OCI-LY1 (cell line): ENCODE measurements at regions not wholly inside any gene's neighbourhood (a gene's known extent, or its start where the extent isn't known, plus 50 kb on each side); places are given as distances from the start of the nearest gene placed in this dataset.

Source experiments
- H2AFZ ChIP-seq: fragments of 200-600 bp; sonication (generic), shearing (Covaris generic); 2 replicates; pipeline ENCODE4 v1.6.0; 2014; ENCODE audit warnings: antibody characterized with exemption, mild to moderate bottlenecking, low read length
- H3F3A ChIP-seq: fragments of 200-600 bp; sonication (generic), shearing (Covaris generic); 2 replicates; pipeline ENCODE4 v1.6.0; 2014; ENCODE audit warnings: mild to moderate bottlenecking, antibody characterized with exemption, low read length, moderate library complexity; ENCODE audit not compliant: insufficient read depth
- H3K27ac ChIP-seq: fragments of 200-600 bp; sonication (generic); 2 replicates; pipeline ENCODE4 v1.5.1; 2014; ENCODE audit warnings: low read length, mixed run types, mild to moderate bottlenecking, low read depth; ENCODE audit not compliant: poor library complexity, severe bottlenecking
- H3K27me3 ChIP-seq: fragments of 200-600 bp; sonication (generic); 2 replicates; pipeline ENCODE4 v1.6.0; 2014; ENCODE audit warnings: antibody characterized with exemption, mild to moderate bottlenecking, low read length, moderate library complexity; ENCODE audit not compliant: insufficient read depth
- H3K36me3 ChIP-seq: fragments of 200-600 bp; sonication (generic); 2 replicates; pipeline ENCODE4 v1.6.1; 2014; ENCODE audit warnings: mild to moderate bottlenecking, antibody characterized with exemption, low read length, moderate library complexity, mixed read lengths; ENCODE audit not compliant: insufficient read depth
- H3K4me1 ChIP-seq: fragments of 200-600 bp; sonication (generic); 2 replicates; pipeline ENCODE4 v1.5.1; 2014; ENCODE audit warnings: mild to moderate bottlenecking, low read length, moderate library complexity; ENCODE audit not compliant: insufficient read depth, severe bottlenecking
- H3K4me2 ChIP-seq: fragments of 200-600 bp; sonication (generic), shearing (Covaris generic); 2 replicates; pipeline ENCODE4 v1.6.1; 2014; ENCODE audit warnings: low read length
- H3K4me3 ChIP-seq: fragments of 200-600 bp; sonication (generic); 2 replicates; pipeline ENCODE4 v1.5.1; 2014; ENCODE audit warnings: low read length, low read depth, mild to moderate bottlenecking, mixed read lengths; ENCODE audit not compliant: poor library complexity, severe bottlenecking
- H3K79me2 ChIP-seq: fragments of 200-600 bp; shearing (Covaris generic); 2 replicates; pipeline ENCODE4 v1.6.1; 2016; ENCODE audit warnings: mixed run types, low read length, mixed read lengths; ENCODE audit not compliant: insufficient read depth
- H3K9ac ChIP-seq: fragments of 200-600 bp; sonication (generic), shearing (Covaris generic); 2 replicates; pipeline ENCODE4 v1.6.1; 2014; ENCODE audit warnings: mild to moderate bottlenecking, low read length, mixed read lengths
- H3K9me2 ChIP-seq: fragments of 200-600 bp; sonication (generic), shearing (Covaris generic); 2 replicates; pipeline ENCODE4 v1.6.1; 2014; ENCODE audit warnings: low read depth, mild to moderate bottlenecking, low read length, mixed read lengths
- H3K9me3 ChIP-seq: fragments of 200-600 bp; shearing (Covaris generic); 2 replicates; pipeline ENCODE4 v1.6.1; 2014; ENCODE audit warnings: low read length, mixed read lengths
- H4K20me1 ChIP-seq: fragments of 200-600 bp; sonication (generic), shearing (Covaris generic); 2 replicates; pipeline ENCODE4 v1.6.0; 2016; ENCODE audit warnings: mild to moderate bottlenecking, low read length; ENCODE audit not compliant: insufficient read depth
- CTCF ChIP-seq: fragments of 200-600 bp; sonication (generic), shearing (Covaris generic); IDR thresholded peaks from 2 replicates; pipeline ENCODE4 v1.5.1; 2017; ENCODE audit warnings: mild to moderate bottlenecking, antibody characterized with exemption, low read length, moderate library complexity, mixed read lengths
- EZH2 ChIP-seq: fragments of 200-600 bp; sonication (generic), shearing (Covaris generic); IDR thresholded peaks from 2 replicates; pipeline ENCODE4 v1.8.0; 2017; ENCODE audit warnings: borderline replicate concordance, mixed run types, mild to moderate bottlenecking, antibody characterized with exemption, low read length, moderate library complexity, mixed read lengths

- H3K27me3 ChIP-seq = no peaks in the 10 kb centered on the region
- TF ChIP-seq CTCF (no peak), EZH2 (no peak)
- no peaks in the 10 kb centered on the region for H4K20me1 ChIP-seq
- H3K27ac ChIP-seq = no peak overlapping the region
- no peaks in the 10 kb centered on the region for H3K4me1 ChIP-seq
- H3K4me3 ChIP-seq = no peak overlapping the region
- no peaks in the 10 kb centered on the region for H3F3A ChIP-seq
- H3K9ac ChIP-seq = no peak overlapping the region
- H3K79me2 ChIP-seq = no peaks in the 10 kb centered on the region
- H3K4me2 ChIP-seq = no peak overlapping the region
- no peaks in the 10 kb centered on the region for H3K36me3 ChIP-seq
- H3K9me2 ChIP-seq = no peaks in the 10 kb centered on the region
- H2AFZ ChIP-seq = no peak overlapping the region
- H3K9me3 ChIP-seq = no peaks in the 10 kb centered on the region
Measured at GRCh38 chr4:23685471-23685870, 204.4 kb downstream of the PPARGC1A start.

GRCh38 chr4:23680671-23681518 is 209.0 kb downstream of the PPARGC1A start:
- Histone ChIP-seq H3K9me3 (no peaks in the 10 kb centered on the region), H3K9me2 (no peaks in the 10 kb centered on the region), H3K9ac (no peak overlapping the region), H3F3A (no peaks in the 10 kb centered on the region), H2AFZ (no peak overlapping the region), H4K20me1 (no peaks in the 10 kb centered on the region), H3K4me3 (no peak overlapping the region), H3K79me2 (no peaks in the 10 kb centered on the region), H3K4me2 (no peak overlapping the region), H3K36me3 (no peaks in the 10 kb centered on the region), H3K27ac (no peak overlapping the region), H3K4me1 (no peaks in the 10 kb centered on the region), H3K27me3 (no peaks in the 10 kb centered on the region)
- TF ChIP-seq EZH2 = no peak
- TF ChIP-seq CTCF = no peak

GRCh38 chr4:23674694-23675093 is 215.2 kb downstream of the PPARGC1A start:
- Histone ChIP-seq H3K9me2 (no peaks in the 10 kb centered on the region), H3K27ac (no peak overlapping the region), H3K9me3 (no peaks in the 10 kb centered on the region), H3K27me3 (no peaks in the 10 kb centered on the region), H4K20me1 (no peaks in the 10 kb centered on the region), H3K4me2 (no peak overlapping the region), H2AFZ (no peak overlapping the region), H3K79me2 (no peaks in the 10 kb centered on the region), H3F3A (no peaks in the 10 kb centered on the region), H3K4me3 (no peak overlapping the region), H3K36me3 (no peaks in the 10 kb centered on the region), H3K9ac (no peak overlapping the region), H3K4me1 (no peaks in the 10 kb centered on the region)
- TF ChIP-seq EZH2 = no peak
- no peak for TF ChIP-seq CTCF
